K562 (cell line): ENCODE measurements at regions not wholly inside any gene's neighbourhood (a gene's known extent, or its start where the extent isn't known, plus 50 kb on each side); places are given as distances from the start of the nearest gene placed in this dataset.

Experiments
- ATAC-seq: fragments of 200-7000 bp; cut with Tn5 transposase; 3 replicates; pipeline ENCODE4 v1.9.1; 2020; ENCODE audit warnings: moderate library complexity
- BruUV-seq: library from RNA; stranded (reverse); fragments of 400-500 nt; replicated peaks from 2 replicates; lab custom pipeline; 2021; lab: Mats Ljungman, UMichigan
- CTCF ChIA-PET: fragments of 300-600 bp; formaldehyde crosslinking; extraction: SDS; loops from one replicate; lab custom pipeline; 2021; ENCODE audit warnings: low intra/inter-chr PET ratio; lab: Yijun Ruan, JAX
- POLR2A ChIA-PET: fragments of 300-600, 350-650 bp; sonication (Branson Sonifier 250); formaldehyde crosslinking; extraction: SDS; loops from one replicate; lab custom pipeline; 2021; ENCODE audit warnings: antibody characterized with exemption, inconsistent platforms; lab: Yijun Ruan, JAX
- DNase-seq, 4 experiments: peaks; one replicate each; pipeline versions ENCODE4 v3.0.0 to v3.0.0-alpha.2; 2011 to 2018; ENCODE audit warnings: low spot score in 3 of 4, mixed read lengths in 3 of 4; ENCODE audit errors: extremely low read depth in 1 of 4
- FAIRE-seq: peaks from 2 replicates; lab custom pipeline; 2011; peaks lifted over from hg19 to GRCh38; lab: Jason Lieb, UNC
- H2AFZ ChIP-seq: 2 replicates; pipeline ENCODE4 v1.6.0; 2011; ENCODE audit warnings: low read depth, low read length, control low read depth, inconsistent platforms
- H3K27ac ChIP-seq: fragments of 200-600 bp; 3 replicates; pipeline ENCODE4 v1.8.0; 2011; ENCODE audit warnings: low read depth, mild to moderate bottlenecking, control low read depth, inconsistent platforms, low read length, moderate library complexity, mixed read lengths; ENCODE audit errors: extremely low read depth
- H3K27me3 ChIP-seq, 2 experiments: fragments of 300-600 bp in 1 of 2; 2 replicates in 1 of 2; 3 replicates in 1 of 2; pipeline versions ENCODE4 v1.6.0 to v1.8.0; 2011; ENCODE audit warnings: inconsistent platforms in 2 of 2, low read length in 2 of 2, mild to moderate bottlenecking in 1 of 2, mixed read lengths in 1 of 2, moderate library complexity in 1 of 2; ENCODE audit not compliant: control insufficient read depth in 2 of 2, insufficient read depth in 2 of 2
- H3K36me3 ChIP-seq: fragments of 300-600 bp; 3 replicates; pipeline ENCODE4 v1.8.0; 2011; ENCODE audit warnings: mild to moderate bottlenecking, low read length, inconsistent platforms; ENCODE audit not compliant: control insufficient read depth, insufficient read depth
- H3K4me1 ChIP-seq, 2 experiments: fragments of 200-600 bp in 1 of 2; replicated peaks in 1 of 2; 2 replicates in 1 of 2; 3 replicates in 1 of 2; pipeline versions ENCODE4 v1.5.1 to v1.8.0; 2011; ENCODE audit warnings: inconsistent platforms in 2 of 2, low read length in 2 of 2, mild to moderate bottlenecking in 1 of 2, mixed read lengths in 1 of 2, moderate library complexity in 1 of 2; ENCODE audit not compliant: control insufficient read depth in 2 of 2, insufficient read depth in 2 of 2
- H3K4me2 ChIP-seq: 2 replicates; pipeline ENCODE4 v1.6.1; 2011; ENCODE audit warnings: low read length, control low read depth, inconsistent platforms, mixed read lengths; ENCODE audit not compliant: insufficient read depth
- H3K4me3 ChIP-seq: fragments of 200-600 bp; sonication (generic), shearing (Covaris generic); 2 replicates; pipeline ENCODE4 v1.5.1; 2016; ENCODE audit warnings: control low read depth, inconsistent platforms
- H3K79me2 ChIP-seq: fragments of 200-600 bp; 3 replicates; pipeline ENCODE4 v1.8.0; 2011; ENCODE audit warnings: low read length, inconsistent platforms; ENCODE audit not compliant: control insufficient read depth, insufficient read depth
- H3K9ac ChIP-seq, 2 experiments: 2 replicates each; pipeline versions ENCODE4 v1.6.0 to v1.6.1; 2011; ENCODE audit warnings: low read depth in 2 of 2, low read length in 2 of 2, control low read depth in 1 of 2, inconsistent platforms in 1 of 2, mild to moderate bottlenecking in 1 of 2, mixed read lengths in 1 of 2; ENCODE audit not compliant: insufficient read depth in 1 of 2
- H3K9me1 ChIP-seq: one replicate; pipeline ENCODE4 v1.6.0; 2011; ENCODE audit warnings: inconsistent platforms, mild to moderate bottlenecking, low read length, moderate library complexity; ENCODE audit not compliant: control insufficient read depth, insufficient read depth
- H3K9me3 ChIP-seq: replicated peaks from 2 replicates; pipeline ENCODE4 v1.5.1; 2011; ENCODE audit warnings: low read depth, low read length, inconsistent platforms; ENCODE audit not compliant: control insufficient read depth, insufficient read depth
- H4K20me1 ChIP-seq: replicated peaks from 2 replicates; pipeline ENCODE4 v1.6.1; 2011; ENCODE audit warnings: low read length, inconsistent platforms, mixed read lengths; ENCODE audit not compliant: control insufficient read depth, insufficient read depth
- ZBTB1 ChIP-seq: sonication (generic); formaldehyde crosslinking; IDR thresholded peaks from 2 replicates; pipeline ENCODE4 v1.8.1; 2023; ENCODE audit warnings: missing genetic modification reagents, low read depth, mild to moderate bottlenecking, borderline replicate concordance
- ZC3H8 ChIP-seq: fragments of 450-650 bp; IDR thresholded peaks from 2 replicates; pipeline ENCODE4 v1.6.1; 2017
- WGBS: fragments of 100-300 bp; shearing (Covaris generic); methylation state at CpG from one replicate; pipeline ENCODE4 v1.1.6; 2016; ENCODE audit warnings: low coverage, mixed read lengths; ENCODE audit not compliant: insufficient coverage; ENCODE audit errors: missing lambda C conversion rate; 5-methylcytosine and 5-hydroxymethylcytosine counted together
- in situ Hi-C: fragments of 300-500 bp; cut with MboI; formaldehyde crosslinking; loops from 4 replicates; pipeline ENCODE4 v1.15.0; 2018; ENCODE audit warnings: inconsistent platforms, mixed read lengths
- intact Hi-C: fragments of 100-400 bp; cut with micrococcal nuclease; formaldehyde crosslinking; loops from 2 replicates; pipeline ENCODE4 v1.14.2; 2022
- TF ChIP-seq, protein P1 (sequence below): fragments of 450-650 bp; formaldehyde crosslinking; IDR thresholded peaks from 2 replicates; pipeline ENCODE4 v1.4.0; 2022; ENCODE audit warnings: missing genetic modification characterization
- TF ChIP-seq, protein P2 (sequence below): fragments of 250-450 bp; sonication (Bioruptor Pico); IDR thresholded peaks from 2 replicates; pipeline ENCODE4 v1.5.0; 2021; ENCODE audit warnings: mild to moderate bottlenecking, borderline replicate concordance
- TF ChIP-seq, protein P3 (sequence below): fragments of 450-650 bp; IDR thresholded peaks from 2 replicates; pipeline ENCODE4 v1.6.1; 2018; ENCODE audit warnings: mild to moderate bottlenecking, low read depth; ENCODE audit not compliant: partially characterized antibody
- TF ChIP-seq, protein P4 (sequence below): fragments of 450-650 bp; formaldehyde crosslinking; IDR thresholded peaks from 2 replicates; pipeline ENCODE4 v1.4.0; 2020; ENCODE audit warnings: mild to moderate bottlenecking, moderate library complexity
- TF ChIP-seq, protein P5 (sequence below): fragments of 450-650 bp; IDR thresholded peaks from 2 replicates; pipeline ENCODE4 v1.6.1; 2017; ENCODE audit warnings: antibody characterized with exemption, mild to moderate bottlenecking
- TF ChIP-seq, protein P6 (sequence below): sonication (generic); formaldehyde crosslinking; IDR thresholded peaks from 2 replicates; pipeline ENCODE4 v1.8.1; 2023; ENCODE audit warnings: mild to moderate bottlenecking, missing genetic modification reagents

DNA sequence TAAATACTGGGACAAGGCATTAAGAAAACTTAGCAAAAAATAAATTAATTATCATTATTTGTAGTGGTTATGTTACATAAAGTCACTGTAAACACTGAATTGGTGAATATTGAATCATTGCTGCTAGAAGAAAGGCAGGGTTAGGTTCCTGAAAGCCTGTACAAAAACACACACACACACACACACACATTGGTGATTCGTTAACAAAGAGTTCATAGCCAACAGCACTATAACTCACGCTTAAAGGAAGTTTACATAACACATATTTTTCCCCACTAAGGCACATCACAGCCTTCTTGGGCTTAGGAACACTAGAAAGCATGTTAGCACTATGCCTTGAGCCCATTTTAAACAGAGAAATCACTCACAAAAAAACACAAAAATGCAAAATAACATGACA lies 690.0 kb upstream of the PIK3C3 start (continued):
- TF ChIP-seq, protein P1, sequence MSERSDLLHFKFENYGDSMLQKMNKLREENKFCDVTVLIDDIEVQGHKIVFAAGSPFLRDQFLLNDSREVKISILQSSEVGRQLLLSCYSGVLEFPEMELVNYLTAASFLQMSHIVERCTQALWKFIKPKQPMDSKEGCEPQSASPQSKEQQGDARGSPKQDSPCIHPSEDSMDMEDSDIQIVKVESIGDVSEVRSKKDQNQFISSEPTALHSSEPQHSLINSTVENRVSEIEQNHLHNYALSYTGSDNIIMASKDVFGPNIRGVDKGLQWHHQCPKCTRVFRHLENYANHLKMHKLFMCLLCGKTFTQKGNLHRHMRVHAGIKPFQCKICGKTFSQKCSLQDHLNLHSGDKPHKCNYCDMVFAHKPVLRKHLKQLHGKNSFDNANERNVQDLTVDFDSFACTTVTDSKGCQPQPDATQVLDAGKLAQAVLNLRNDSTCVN = no peak

DNA sequence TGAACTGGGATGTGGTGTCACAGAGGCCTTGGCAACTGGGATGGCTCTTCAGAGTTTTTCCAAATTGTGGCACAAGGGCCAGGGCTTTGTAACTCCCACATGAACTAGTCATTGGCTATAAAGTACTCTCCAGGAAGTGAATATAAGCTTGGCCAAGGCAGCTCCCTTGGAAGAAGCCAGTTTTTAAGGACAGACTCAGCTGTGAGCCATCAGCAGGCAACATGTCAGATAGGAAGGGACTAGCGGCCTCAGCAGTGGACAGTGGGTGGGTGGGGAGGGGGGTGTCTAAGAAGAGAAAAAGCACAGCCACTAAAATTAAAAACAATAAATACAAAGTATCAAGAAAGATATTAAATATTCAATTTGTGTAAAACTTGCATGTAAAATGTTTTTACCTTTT lies 691.1 kb upstream of the PIK3C3 start:
- ChIA-PET CTCF (no interaction called here), POLR2A (interaction anchor here (0.6 kb wide), 2 partner anchors 37 to 622 kb away, joined by 3 read pairs; no protein-coding TSS in a partner anchor)
- no TSS peak for BruUV-seq
- Histone ChIP-seq H3K4me1 (no peaks in the 10 kb centered on the region), H3K4me3 (no peak overlapping the region), H3K27me3 (no peaks in the 10 kb centered on the region), H3K79me2 (no peaks in the 10 kb centered on the region), H3K9me3 (no peaks in the 10 kb centered on the region), H3K9ac (no peak overlapping the region), H2AFZ (no peak overlapping the region), H3K9me1 (no peaks in the 10 kb centered on the region), H3K27ac (no peak overlapping the region), H3K36me3 (no peaks in the 10 kb centered on the region), H4K20me1 (no peaks in the 10 kb centered on the region), H3K4me2 (no peak overlapping the region)
- in situ Hi-C loops = no loop called here
- WGBS = 0% methylated on average over 1 of the region's 1 CpG
- no peak for ATAC-seq
- intact Hi-C loops = no loop called here
- FAIRE-seq = no peak
- no peak for DNase-seq
- TF ChIP-seq, protein P2, sequence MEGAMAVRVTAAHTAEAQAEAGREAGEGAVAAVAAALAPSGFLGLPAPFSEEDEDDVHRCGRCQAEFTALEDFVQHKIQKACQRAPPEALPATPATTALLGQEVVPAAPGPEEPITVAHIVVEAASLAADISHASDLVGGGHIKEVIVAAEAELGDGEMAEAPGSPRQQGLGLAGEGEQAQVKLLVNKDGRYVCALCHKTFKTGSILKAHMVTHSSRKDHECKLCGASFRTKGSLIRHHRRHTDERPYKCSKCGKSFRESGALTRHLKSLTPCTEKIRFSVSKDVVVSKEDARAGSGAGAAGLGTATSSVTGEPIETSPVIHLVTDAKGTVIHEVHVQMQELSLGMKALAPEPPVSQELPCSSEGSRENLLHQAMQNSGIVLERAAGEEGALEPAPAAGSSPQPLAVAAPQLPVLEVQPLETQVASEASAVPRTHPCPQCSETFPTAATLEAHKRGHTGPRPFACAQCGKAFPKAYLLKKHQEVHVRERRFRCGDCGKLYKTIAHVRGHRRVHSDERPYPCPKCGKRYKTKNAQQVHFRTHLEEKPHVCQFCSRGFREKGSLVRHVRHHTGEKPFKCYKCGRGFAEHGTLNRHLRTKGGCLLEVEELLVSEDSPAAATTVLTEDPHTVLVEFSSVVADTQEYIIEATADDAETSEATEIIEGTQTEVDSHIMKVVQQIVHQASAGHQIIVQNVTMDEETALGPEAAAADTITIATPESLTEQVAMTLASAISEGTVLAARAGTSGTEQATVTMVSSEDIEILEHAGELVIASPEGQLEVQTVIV (CRISPR knock-in tag) = no peak
- TF ChIP-seq, protein P3, sequence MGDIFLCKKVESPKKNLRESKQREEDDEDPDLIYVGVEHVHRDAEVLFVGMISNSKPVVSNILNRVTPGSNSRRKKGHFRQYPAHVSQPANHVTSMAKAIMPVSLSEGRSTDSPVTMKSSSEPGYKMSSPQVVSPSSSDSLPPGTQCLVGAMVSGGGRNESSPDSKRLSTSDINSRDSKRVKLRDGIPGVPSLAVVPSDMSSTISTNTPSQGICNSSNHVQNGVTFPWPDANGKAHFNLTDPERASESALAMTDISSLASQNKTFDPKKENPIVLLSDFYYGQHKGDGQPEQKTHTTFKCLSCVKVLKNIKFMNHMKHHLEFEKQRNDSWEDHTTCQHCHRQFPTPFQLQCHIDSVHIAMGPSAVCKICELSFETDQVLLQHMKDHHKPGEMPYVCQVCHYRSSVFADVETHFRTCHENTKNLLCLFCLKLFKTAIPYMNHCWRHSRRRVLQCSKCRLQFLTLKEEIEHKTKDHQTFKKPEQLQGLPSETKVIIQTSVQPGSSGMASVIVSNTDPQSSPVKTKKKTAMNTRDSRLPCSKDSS = no peak
- TF ChIP-seq ZC3H8 = no peak
- TF ChIP-seq, protein P4, sequence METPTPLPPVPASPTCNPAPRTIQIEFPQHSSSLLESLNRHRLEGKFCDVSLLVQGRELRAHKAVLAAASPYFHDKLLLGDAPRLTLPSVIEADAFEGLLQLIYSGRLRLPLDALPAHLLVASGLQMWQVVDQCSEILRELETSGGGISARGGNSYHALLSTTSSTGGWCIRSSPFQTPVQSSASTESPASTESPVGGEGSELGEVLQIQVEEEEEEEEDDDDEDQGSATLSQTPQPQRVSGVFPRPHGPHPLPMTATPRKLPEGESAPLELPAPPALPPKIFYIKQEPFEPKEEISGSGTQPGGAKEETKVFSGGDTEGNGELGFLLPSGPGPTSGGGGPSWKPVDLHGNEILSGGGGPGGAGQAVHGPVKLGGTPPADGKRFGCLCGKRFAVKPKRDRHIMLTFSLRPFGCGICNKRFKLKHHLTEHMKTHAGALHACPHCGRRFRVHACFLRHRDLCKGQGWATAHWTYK (CRISPR knock-in tag) = no peak
- TF ChIP-seq, protein P5, sequence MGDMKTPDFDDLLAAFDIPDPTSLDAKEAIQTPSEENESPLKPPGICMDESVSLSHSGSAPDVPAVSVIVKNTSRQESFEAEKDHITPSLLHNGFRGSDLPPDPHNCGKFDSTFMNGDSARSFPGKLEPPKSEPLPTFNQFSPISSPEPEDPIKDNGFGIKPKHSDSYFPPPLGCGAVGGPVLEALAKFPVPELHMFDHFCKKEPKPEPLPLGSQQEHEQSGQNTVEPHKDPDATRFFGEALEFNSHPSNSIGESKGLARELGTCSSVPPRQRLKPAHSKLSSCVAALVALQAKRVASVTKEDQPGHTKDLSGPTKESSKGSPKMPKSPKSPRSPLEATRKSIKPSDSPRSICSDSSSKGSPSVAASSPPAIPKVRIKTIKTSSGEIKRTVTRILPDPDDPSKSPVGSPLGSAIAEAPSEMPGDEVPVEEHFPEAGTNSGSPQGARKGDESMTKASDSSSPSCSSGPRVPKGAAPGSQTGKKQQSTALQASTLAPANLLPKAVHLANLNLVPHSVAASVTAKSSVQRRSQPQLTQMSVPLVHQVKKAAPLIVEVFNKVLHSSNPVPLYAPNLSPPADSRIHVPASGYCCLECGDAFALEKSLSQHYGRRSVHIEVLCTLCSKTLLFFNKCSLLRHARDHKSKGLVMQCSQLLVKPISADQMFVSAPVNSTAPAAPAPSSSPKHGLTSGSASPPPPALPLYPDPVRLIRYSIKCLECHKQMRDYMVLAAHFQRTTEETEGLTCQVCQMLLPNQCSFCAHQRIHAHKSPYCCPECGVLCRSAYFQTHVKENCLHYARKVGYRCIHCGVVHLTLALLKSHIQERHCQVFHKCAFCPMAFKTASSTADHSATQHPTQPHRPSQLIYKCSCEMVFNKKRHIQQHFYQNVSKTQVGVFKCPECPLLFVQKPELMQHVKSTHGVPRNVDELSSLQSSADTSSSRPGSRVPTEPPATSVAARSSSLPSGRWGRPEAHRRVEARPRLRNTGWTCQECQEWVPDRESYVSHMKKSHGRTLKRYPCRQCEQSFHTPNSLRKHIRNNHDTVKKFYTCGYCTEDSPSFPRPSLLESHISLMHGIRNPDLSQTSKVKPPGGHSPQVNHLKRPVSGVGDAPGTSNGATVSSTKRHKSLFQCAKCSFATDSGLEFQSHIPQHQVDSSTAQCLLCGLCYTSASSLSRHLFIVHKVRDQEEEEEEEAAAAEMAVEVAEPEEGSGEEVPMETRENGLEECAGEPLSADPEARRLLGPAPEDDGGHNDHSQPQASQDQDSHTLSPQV = no peak
- TF ChIP-seq, protein P6, sequence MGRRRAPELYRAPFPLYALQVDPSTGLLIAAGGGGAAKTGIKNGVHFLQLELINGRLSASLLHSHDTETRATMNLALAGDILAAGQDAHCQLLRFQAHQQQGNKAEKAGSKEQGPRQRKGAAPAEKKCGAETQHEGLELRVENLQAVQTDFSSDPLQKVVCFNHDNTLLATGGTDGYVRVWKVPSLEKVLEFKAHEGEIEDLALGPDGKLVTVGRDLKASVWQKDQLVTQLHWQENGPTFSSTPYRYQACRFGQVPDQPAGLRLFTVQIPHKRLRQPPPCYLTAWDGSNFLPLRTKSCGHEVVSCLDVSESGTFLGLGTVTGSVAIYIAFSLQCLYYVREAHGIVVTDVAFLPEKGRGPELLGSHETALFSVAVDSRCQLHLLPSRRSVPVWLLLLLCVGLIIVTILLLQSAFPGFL (CRISPR knock-in tag) = no peak
- no peak for TF ChIP-seq ZBTB1 (CRISPR knock-in tag)
